PC-9 (cell line): ENCODE measurements at regions not wholly inside any gene's neighbourhood (a gene's known extent, or its start where the extent isn't known, plus 50 kb on each side); places are given as distances from the start of the nearest gene placed in this dataset.
"Not testable (repeated sequence)": the region's sequence is repeated elsewhere in the genome, so short reads cannot be mapped to it uniquely, and the experiment has no call there.

ENCODE experiments used
- BruUV-seq: library from RNA; stranded (reverse); fragments of 400-500 nt; replicated peaks from 2 replicates; lab custom pipeline; 2021; lab: Mats Ljungman, UMichigan
- CTCF ChIA-PET: fragments of 300-600 bp; sonication (Branson Sonifier 250); formaldehyde crosslinking; loops from one replicate; lab custom pipeline; 2022; ENCODE audit warnings: antibody characterized with exemption; lab: Charles Lee
- POLR2A ChIA-PET: fragments of 300-600 bp; sonication (Branson Sonifier 250); formaldehyde crosslinking; loops from one replicate; lab custom pipeline; 2022; ENCODE audit warnings: antibody characterized with exemption; ENCODE audit not compliant: unreplicated experiment; lab: Charles Lee
- DNase-seq, 2 experiments: peaks; one replicate each; pipeline versions ENCODE4 v3.0.0 to v3.0.0-alpha.2; 2015 to 2022; ENCODE audit warnings: mixed read lengths in 1 of 2
- H2AFZ ChIP-seq: fragments of 200-600 bp; sonication (generic); 2 replicates; pipeline ENCODE4 v1.8.1; 2017; ENCODE audit warnings: antibody characterized with exemption
- H3F3A ChIP-seq: fragments of 200-600 bp; sonication (generic); 2 replicates; pipeline ENCODE4 v1.8.1; 2017; ENCODE audit warnings: antibody characterized with exemption, mild to moderate bottlenecking, low read depth; ENCODE audit not compliant: insufficient read depth
- H3K27ac ChIP-seq: fragments of 200-600 bp; sonication (generic); 2 replicates; pipeline ENCODE4 v1.6.1; 2016; ENCODE audit warnings: mixed run types
- H3K27me3 ChIP-seq: fragments of 200-600 bp; sonication (generic); 2 replicates; pipeline ENCODE4 v1.6.1; 2016; ENCODE audit warnings: low read depth, mixed run types; ENCODE audit not compliant: insufficient read depth
- H3K36me3 ChIP-seq: fragments of 200-600 bp; sonication (generic); 2 replicates; pipeline ENCODE4 v1.6.1; 2016; ENCODE audit warnings: low read depth, mixed run types
- H3K4me1 ChIP-seq: fragments of 200-600 bp; sonication (generic); replicated peaks from 2 replicates; pipeline ENCODE4 v1.6.1; 2016; ENCODE audit warnings: mixed run types; ENCODE audit not compliant: insufficient read depth
- H3K4me2 ChIP-seq: fragments of 200-600 bp; sonication (generic); 2 replicates; pipeline ENCODE4 v1.6.1; 2017; ENCODE audit warnings: mixed run types
- H3K4me3 ChIP-seq: fragments of 200-600 bp; sonication (generic); 2 replicates; pipeline ENCODE4 v1.6.1; 2016; ENCODE audit warnings: mixed run types
- H3K79me2 ChIP-seq: fragments of 200-600 bp; sonication (generic); 2 replicates; pipeline ENCODE4 v1.6.1; 2017; ENCODE audit warnings: low read depth, mixed run types
- H3K9me2 ChIP-seq: fragments of 200-600 bp; sonication (generic); 2 replicates; pipeline ENCODE4 v1.8.1; 2017; ENCODE audit warnings: mild to moderate bottlenecking; ENCODE audit not compliant: insufficient read depth
- H3K9me3 ChIP-seq: fragments of 200-600 bp; sonication (generic); 2 replicates; pipeline ENCODE4 v1.8.1; 2016; ENCODE audit warnings: low read depth; ENCODE audit not compliant: insufficient read depth
- H4K20me1 ChIP-seq: fragments of 200-600 bp; sonication (generic); 2 replicates; pipeline ENCODE4 v1.8.1; 2017; ENCODE audit not compliant: insufficient read depth
- EZH2 ChIP-seq: fragments of 200-600 bp; sonication (generic); IDR thresholded peaks from 2 replicates; pipeline ENCODE4 v1.8.0; 2017; ENCODE audit warnings: antibody characterized with exemption, low read depth
- intact Hi-C: fragments of 100-400 bp; cut with micrococcal nuclease; formaldehyde crosslinking; loops from one replicate; pipeline ENCODE4 v1.10.0; 2022; ENCODE audit not compliant: unreplicated experiment
- TF ChIP-seq, protein P1 (sequence below): fragments of 200-600 bp; sonication (generic); conservative IDR thresholded peaks from 2 replicates; pipeline ENCODE4 v1.6.1; 2017; ENCODE audit warnings: mixed run types, antibody characterized with exemption, mild to moderate bottlenecking, moderate library complexity

- CTCF ChIA-PET, result no interaction called here
Measured at GRCh38 chr16:29198731-29199521, 207.6 kb downstream of the NPIPB11 start.

DNA sequence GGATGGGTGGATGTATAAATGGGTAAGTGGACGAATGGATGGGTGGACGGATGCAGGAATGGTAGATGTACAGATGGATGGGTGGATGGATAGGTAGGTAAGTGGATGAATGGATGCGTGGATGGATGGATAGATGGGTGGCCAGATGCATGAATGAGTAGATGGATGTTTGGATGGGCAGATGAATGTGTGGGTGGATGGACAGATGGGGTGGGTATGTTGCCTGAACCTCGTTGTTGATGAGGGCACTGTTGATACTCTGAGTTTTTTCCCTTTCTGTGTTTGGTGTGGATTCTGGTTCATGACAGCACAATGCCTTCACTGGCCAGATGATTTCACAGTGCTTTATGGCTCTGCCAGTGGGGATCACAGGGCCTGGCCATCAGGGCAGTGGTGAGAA lies 208.3 kb downstream of the NPIPB11 start:
- no peak overlapping the region for H3K4me2 ChIP-seq
- POLR2A ChIA-PET, result no interaction called here
- intact Hi-C loops, result no loop called here
- H3F3A ChIP-seq, result no peaks in the 10 kb centered on the region
- DNase-seq, result no peak
- H3K9me3 ChIP-seq, result no peaks in the 10 kb centered on the region
- TF ChIP-seq, protein P1, sequence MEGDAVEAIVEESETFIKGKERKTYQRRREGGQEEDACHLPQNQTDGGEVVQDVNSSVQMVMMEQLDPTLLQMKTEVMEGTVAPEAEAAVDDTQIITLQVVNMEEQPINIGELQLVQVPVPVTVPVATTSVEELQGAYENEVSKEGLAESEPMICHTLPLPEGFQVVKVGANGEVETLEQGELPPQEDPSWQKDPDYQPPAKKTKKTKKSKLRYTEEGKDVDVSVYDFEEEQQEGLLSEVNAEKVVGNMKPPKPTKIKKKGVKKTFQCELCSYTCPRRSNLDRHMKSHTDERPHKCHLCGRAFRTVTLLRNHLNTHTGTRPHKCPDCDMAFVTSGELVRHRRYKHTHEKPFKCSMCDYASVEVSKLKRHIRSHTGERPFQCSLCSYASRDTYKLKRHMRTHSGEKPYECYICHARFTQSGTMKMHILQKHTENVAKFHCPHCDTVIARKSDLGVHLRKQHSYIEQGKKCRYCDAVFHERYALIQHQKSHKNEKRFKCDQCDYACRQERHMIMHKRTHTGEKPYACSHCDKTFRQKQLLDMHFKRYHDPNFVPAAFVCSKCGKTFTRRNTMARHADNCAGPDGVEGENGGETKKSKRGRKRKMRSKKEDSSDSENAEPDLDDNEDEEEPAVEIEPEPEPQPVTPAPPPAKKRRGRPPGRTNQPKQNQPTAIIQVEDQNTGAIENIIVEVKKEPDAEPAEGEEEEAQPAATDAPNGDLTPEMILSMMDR, result no peak
- TF ChIP-seq EZH2, result no peak
- H2AFZ ChIP-seq, result no peak overlapping the region
- H3K4me1 ChIP-seq, result no peaks in the 10 kb centered on the region
- no peak overlapping the region for H3K4me3 ChIP-seq
- H3K36me3 ChIP-seq, result no peaks in the 10 kb centered on the region
- H3K27ac ChIP-seq, result no peak overlapping the region
- CTCF ChIA-PET, result no interaction called here
- no peaks in the 10 kb centered on the region for H4K20me1 ChIP-seq
- no peaks in the 10 kb centered on the region for H3K79me2 ChIP-seq
- H3K27me3 ChIP-seq, result no peaks in the 10 kb centered on the region
- no peaks in the 10 kb centered on the region for H3K9me2 ChIP-seq
- no TSS peak for BruUV-seq

More at GRCh38 chr16:29198731-29199521, 207.6 kb downstream of the NPIPB11 start:
- H3K4me2 ChIP-seq, result no peak overlapping the region
- no peaks in the 10 kb centered on the region for H3F3A ChIP-seq
- TF ChIP-seq EZH2, result no peak
- TF ChIP-seq, protein P1, result no peak
- no peaks in the 10 kb centered on the region for H3K4me1 ChIP-seq
- H2AFZ ChIP-seq, result no peak overlapping the region
- no peak overlapping the region for H3K4me3 ChIP-seq
- no peaks in the 10 kb centered on the region for H4K20me1 ChIP-seq
- H3K9me3 ChIP-seq, result no peaks in the 10 kb centered on the region
- no peaks in the 10 kb centered on the region for H3K27me3 ChIP-seq
- H3K79me2 ChIP-seq, result no peaks in the 10 kb centered on the region
- intact Hi-C loops, result no loop called here
- H3K9me2 ChIP-seq, result no peaks in the 10 kb centered on the region
- no TSS peak for BruUV-seq
- no peaks in the 10 kb centered on the region for H3K36me3 ChIP-seq
- no peak overlapping the region for H3K27ac ChIP-seq
- no peak for DNase-seq
- POLR2A ChIA-PET, result no interaction called here

GRCh38 chr16:29197494-29198100 lies 208.9 kb downstream of the NPIPB11 start:
- H3K4me2 ChIP-seq, H3K4me3 ChIP-seq, intact Hi-C loops, POLR2A ChIA-PET, DNase-seq, H3K9me2 ChIP-seq, H3K27ac ChIP-seq, H3K79me2 ChIP-seq, H3F3A ChIP-seq, BruUV-seq, H3K4me1 ChIP-seq, CTCF ChIA-PET, H3K9me3 ChIP-seq, H3K27me3 ChIP-seq, H2AFZ ChIP-seq, H3K36me3 ChIP-seq, H4K20me1 ChIP-seq: not testable (repeated sequence)

DNA sequence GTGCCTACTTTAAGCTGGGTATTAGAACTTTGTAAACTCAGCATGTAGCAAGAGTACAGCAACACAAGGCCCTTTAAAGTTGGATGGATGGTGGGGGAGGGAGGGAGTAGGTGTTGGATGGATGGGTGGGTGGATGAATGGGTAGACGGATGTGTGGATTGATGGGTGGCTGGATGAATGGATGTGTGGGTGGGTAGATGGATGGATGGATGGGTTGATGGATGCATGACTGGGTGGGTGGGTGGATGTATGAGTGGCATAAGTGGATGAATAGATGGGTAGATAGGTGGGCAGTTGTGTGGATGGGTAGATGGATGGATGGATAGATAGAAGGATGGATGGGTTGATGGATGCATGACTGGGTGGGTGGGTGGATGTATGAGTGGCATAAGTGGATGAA lies 209.8 kb downstream of the NPIPB11 start:
- H3K9me3 ChIP-seq, H3K79me2 ChIP-seq, H3K36me3 ChIP-seq, POLR2A ChIA-PET, H3K27me3 ChIP-seq, DNase-seq, intact Hi-C loops, H2AFZ ChIP-seq, H3F3A ChIP-seq, CTCF ChIA-PET, H4K20me1 ChIP-seq, H3K27ac ChIP-seq, H3K9me2 ChIP-seq, H3K4me2 ChIP-seq, H3K4me1 ChIP-seq, H3K4me3 ChIP-seq, BruUV-seq: not testable (repeated sequence)

DNA sequence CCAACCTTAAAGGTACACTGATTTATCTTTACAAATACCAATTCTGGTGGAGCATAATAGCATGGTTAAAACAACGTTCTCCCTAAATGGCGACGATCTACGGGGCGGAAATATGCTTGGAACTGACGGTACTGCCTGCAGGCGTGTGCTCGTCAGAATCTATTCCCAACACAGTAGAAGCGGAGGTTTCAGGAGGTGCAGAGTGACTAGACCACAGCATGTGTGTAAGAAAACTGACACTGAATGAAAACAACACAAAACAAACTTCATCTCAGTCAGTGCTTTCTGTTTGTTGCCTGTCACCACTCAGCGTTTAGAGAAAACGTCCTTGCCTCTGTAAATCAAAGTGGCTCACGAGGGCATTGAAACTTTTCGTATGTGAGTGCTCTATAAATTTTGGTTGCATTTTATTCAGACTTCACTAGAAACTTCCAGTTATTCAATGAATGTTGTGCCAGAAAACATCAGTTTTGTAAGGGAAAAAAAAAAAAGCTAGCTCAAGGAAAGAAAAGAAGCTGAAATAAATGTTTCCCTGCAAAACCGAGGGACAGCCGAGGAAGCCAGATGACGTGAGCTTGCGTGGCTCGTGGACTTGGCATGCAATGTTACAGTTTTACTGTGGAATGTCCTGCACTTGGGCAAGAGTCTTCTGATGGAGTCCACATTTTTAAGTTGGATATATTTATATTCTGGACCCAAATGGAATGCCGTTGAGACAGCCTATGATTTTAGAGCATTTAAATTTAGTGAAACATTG lies 210.4 kb downstream of the LAT start:
- H3K36me3 ChIP-seq, H3K27me3 ChIP-seq, H3K4me1 ChIP-seq, H4K20me1 ChIP-seq, DNase-seq, H3K4me2 ChIP-seq, intact Hi-C loops, H3K79me2 ChIP-seq, H2AFZ ChIP-seq, H3K27ac ChIP-seq, POLR2A ChIA-PET, BruUV-seq, H3K4me3 ChIP-seq, H3K9me3 ChIP-seq, CTCF ChIA-PET, H3K9me2 ChIP-seq, H3F3A ChIP-seq: not testable (repeated sequence)
